Gastroesophageal sphincter (tissue), 4 donors: ENCODE measurements at regions not wholly inside any gene's neighbourhood (a gene's known extent, or its start where the extent isn't known, plus 50 kb on each side); places are given as distances from the start of the nearest gene placed in this dataset.
A peak's percentile ranks its signal among the peaks of the same experiment; 100 is the strongest.

ENCODE experiments used
- ATAC-seq: fragments of 150-250 bp; one replicate; pipeline ENCODE4 v1.9.1; 2016; ENCODE audit warnings: mild to moderate bottlenecking, moderate library complexity
- H3K27ac ChIP-seq, 4 donors: fragments of 200-600 bp; sonication (generic) in 3 of 4; 1 replicate in 3 of 4; 2 replicates in 1 of 4; pipeline ENCODE4 v1.5.1; 2016 to 2019
- H3K27me3 ChIP-seq: fragments of 200-600 bp; sonication (generic); one replicate; pipeline ENCODE4 v1.5.1; 2019
- H3K36me3 ChIP-seq, 2 donors: fragments of 200-600 bp; sonication (generic); one replicate each; pipeline ENCODE4 v1.5.1; 2019; ENCODE audit warnings: control low read depth in 1 of 2
- H3K4me1 ChIP-seq, 3 donors: fragments of 200-600 bp; sonication (generic); 1 replicate in 2 of 3; 2 replicates in 1 of 3; pipeline ENCODE4 v1.5.1; 2016 to 2019; ENCODE audit warnings: control low read depth in 2 of 3
- H3K4me3 ChIP-seq, 2 donors: fragments of 200-600 bp; sonication (generic); one replicate each; pipeline ENCODE4 v1.5.1; 2019; ENCODE audit warnings: mild to moderate bottlenecking in 1 of 2, moderate library complexity in 1 of 2
- H3K9me3 ChIP-seq, 3 donors: fragments of 200-600 bp; sonication (generic); one replicate each; pipeline ENCODE4 v1.5.1; 2017 to 2019; ENCODE audit warnings: control low read depth in 2 of 3
- CTCF ChIP-seq, 4 experiments: fragments of 200-600 bp in 2 of 4; fragments of 450-650 bp in 2 of 4; sonication (generic) in 1 of 4; IDR thresholded peaks; one replicate each; pipeline ENCODE4 v1.5.1; 2017 to 2019; ENCODE audit warnings: antibody characterized with exemption in 4 of 4, mild to moderate bottlenecking in 2 of 4, moderate library complexity in 2 of 4
- EP300 ChIP-seq: sonication (generic); formaldehyde crosslinking; IDR thresholded peaks from one replicate; pipeline ENCODE4 v1.6.1; 2017; ENCODE audit warnings: antibody characterized with exemption, mild to moderate bottlenecking
- POLR2A ChIP-seq, 2 donors: fragments of 450-650 bp; IDR thresholded peaks; one replicate each; pipeline ENCODE4 v1.6.1; 2017; ENCODE audit warnings: antibody characterized with exemption in 2 of 2, mild to moderate bottlenecking in 2 of 2, moderate library complexity in 1 of 2
- POLR2AphosphoS5 ChIP-seq: sonication (generic); formaldehyde crosslinking; IDR thresholded peaks from one replicate; pipeline ENCODE4 v1.6.1; 2017; ENCODE audit warnings: antibody characterized with exemption
- WGBS, 2 donors: methylation state at CpG; one replicate each; pipeline ENCODE4 v1.1.5; 2018; ENCODE audit warnings: low coverage in 1 of 2; 5-methylcytosine and 5-hydroxymethylcytosine counted together

- Histone ChIP-seq H3K27me3 (no peaks in the 10 kb centered on the region), H3K9me3 (no peaks in the 10 kb centered on the region), H3K36me3 (no peaks in the 10 kb centered on the region), H3K4me3 (no peak overlapping the region), H3K27ac (no peak overlapping the region), H3K4me1 (peaks cover 0 to 1% (median under 1%) of the 10 kb centered on the region in 3 donors)
- no peak for ATAC-seq
- 68 to 83% methylated on average over 2 of the region's 2 CpGs for WGBS, 2 donors
- TF ChIP-seq POLR2A (IDR thresholded peaks at IDR 0.05) (no peak), EP300 (no peak)
Measured at GRCh38 chr12:46958599-46959290, 120.7 kb upstream of the PCED1B start.

DNA sequence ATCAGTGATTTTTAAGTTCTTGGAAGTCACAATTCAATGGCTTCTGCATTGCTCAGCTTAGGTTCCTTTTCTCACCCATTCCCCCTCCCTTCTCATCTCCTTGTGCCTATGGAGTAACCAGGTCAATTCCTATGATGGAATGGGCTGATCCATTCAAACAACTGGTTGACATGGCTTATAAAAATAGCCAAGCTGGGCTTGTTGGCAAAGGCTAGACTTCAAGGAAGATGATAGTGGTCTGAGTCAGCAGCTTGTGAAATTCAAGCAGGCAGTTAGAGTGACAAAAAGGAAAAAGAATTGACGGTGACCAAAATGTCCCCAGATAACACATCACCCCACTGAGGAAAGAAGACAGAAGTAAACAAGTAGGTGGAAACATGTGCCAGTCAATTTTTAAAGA is 119.9 kb upstream of the PCED1B start:
- Histone ChIP-seq H3K27ac (no peak overlapping the region), H3K4me1 (peaks cover 0 to 8% (median 3%) of the 10 kb centered on the region in 3 donors), H3K36me3 (no peaks in the 10 kb centered on the region), H3K4me3 (no peak overlapping the region), H3K27me3 (no peaks in the 10 kb centered on the region), H3K9me3 (no peaks in the 10 kb centered on the region)
- TF ChIP-seq CTCF (IDR thresholded peaks at IDR 0.05), result no peak
- no peak for TF ChIP-seq EP300
- TF ChIP-seq POLR2AphosphoS5, result no peak
- TF ChIP-seq POLR2A (IDR thresholded peaks at IDR 0.05), result no peak
- no peak for ATAC-seq
- WGBS, 2 donors, result 23 to 43% methylated on average over 1 of the region's 1 CpG

GRCh38 chr12:46960681-46961080 is 118.7 kb upstream of the PCED1B start:
- no peak for ATAC-seq
- peaks cover 2 to 14% (median 3%) of the 10 kb centered on the region in 3 donors for H3K4me1 ChIP-seq
- no peaks in the 10 kb centered on the region for H3K27me3 ChIP-seq
- H3K36me3 ChIP-seq, result no peaks in the 10 kb centered on the region
- no peak overlapping the region for H3K27ac ChIP-seq
- no peak overlapping the region for H3K4me3 ChIP-seq
- WGBS, 2 donors, result 58 to 62% methylated on average over 3 to 4 of the region's 4 CpGs
- H3K9me3 ChIP-seq, result no peaks in the 10 kb centered on the region
- TF ChIP-seq POLR2A (IDR thresholded peaks at IDR 0.05) (no peak), POLR2AphosphoS5 (no peak), CTCF (IDR thresholded peaks at IDR 0.05) (no peak), EP300 (no peak)

DNA sequence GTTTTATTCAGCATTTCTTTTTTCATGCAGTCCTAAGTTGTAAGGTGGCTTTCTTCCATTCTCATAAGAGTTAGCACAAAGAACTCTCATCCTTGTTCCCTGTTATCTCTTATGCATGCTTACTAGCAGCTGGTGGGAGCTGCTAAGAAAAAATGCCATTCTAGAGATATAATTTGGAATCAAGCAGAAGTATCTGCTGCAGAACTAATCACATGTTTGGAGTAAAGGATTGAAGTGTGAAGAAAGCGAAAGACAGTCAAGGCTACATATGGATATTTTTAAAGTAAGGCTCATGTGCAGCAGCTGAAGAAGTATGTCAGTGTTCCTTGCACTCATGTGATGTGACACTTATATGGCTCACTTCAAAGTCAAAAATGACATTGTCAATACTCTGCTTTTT is 116.2 kb upstream of the PCED1B start:
- 90 to 100% methylated on average over 1 of the region's 1 CpG for WGBS, 2 donors
- Histone ChIP-seq H3K4me1 (peaks cover 2 to 19% (median 3%) of the 10 kb centered on the region in 3 donors), H3K27ac (peak overlapping the region in 2 of 4 donors; percentile 34 to 62), H3K27me3 (no peaks in the 10 kb centered on the region), H3K9me3 (no peaks in the 10 kb centered on the region), H3K4me3 (no peak overlapping the region), H3K36me3 (no peaks in the 10 kb centered on the region)
- TF ChIP-seq CTCF (IDR thresholded peaks at IDR 0.05), result no peak
- ATAC-seq, result no peak

DNA sequence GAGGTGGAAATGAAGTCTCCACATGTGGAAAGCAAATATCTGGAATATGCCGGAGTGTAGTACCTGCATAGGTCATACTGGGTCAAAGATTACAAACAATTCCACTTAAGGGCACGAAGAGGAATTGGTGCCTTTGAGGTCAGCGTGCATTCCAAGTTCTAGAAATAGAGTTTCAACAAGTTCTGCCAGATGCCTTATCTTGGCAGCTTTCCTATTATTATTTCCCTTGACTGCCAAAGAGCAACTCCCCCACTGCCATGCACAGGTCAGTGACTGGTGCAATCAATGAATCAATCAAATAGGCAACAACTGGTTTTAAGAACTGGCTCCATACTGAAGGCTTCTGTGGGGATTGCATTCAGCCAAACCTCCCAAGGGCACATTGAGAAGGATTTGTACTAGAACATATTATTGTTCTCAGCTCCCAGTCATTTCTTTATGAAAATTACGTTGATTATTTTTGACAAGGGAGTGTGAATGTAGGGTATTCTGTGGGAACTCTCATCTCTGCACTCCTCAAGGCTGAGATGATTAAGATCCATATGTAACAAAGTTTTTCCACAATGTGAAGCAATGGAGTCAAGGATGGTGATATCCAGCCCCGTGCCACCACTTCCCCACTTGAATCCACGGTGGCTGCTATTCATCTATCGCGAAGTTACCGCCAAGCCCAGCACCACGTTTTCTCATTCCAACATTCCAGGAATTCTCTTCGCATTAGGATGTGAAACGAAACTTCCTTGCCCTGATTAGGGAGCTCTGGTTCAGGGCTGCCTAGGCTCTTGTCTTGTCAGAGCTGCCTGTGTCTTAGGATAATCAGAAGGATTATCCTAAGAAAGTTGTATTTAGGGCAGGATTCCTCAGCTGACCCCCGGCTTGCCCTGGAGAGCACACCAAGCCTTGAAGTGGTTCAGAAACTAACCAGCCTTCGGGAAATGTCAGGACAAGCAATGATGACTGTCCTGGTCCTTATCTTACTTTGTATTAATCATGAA is 115.1 kb upstream of the PCED1B start:
- TF ChIP-seq EP300 (no peak), POLR2AphosphoS5 (peak; percentile 7), CTCF (IDR thresholded peaks at IDR 0.05) (no peak), POLR2A (IDR thresholded peaks at IDR 0.05) (no peak)
- ATAC-seq, result peak; percentile 43
- Histone ChIP-seq H3K4me1 (peaks cover 2 to 19% (median 3%) of the 10 kb centered on the region in 3 donors), H3K36me3 (no peaks in the 10 kb centered on the region), H3K27me3 (no peaks in the 10 kb centered on the region), H3K4me3 (peak overlapping the region in 1 of 2 donors; percentile 3), H3K27ac (peak overlapping the region; percentile 32 to 62 (median 55)), H3K9me3 (no peaks in the 10 kb centered on the region)
- WGBS, 2 donors, result 22 to 23% methylated on average over 12 to 13 of the region's 14 CpGs
